ENCODE measurements at regions not wholly inside any gene's neighbourhood (a gene's known extent, or its start where the extent isn't known, plus 50 kb on each side); places are given as distances from the start of the nearest gene placed in this dataset.

DNA sequence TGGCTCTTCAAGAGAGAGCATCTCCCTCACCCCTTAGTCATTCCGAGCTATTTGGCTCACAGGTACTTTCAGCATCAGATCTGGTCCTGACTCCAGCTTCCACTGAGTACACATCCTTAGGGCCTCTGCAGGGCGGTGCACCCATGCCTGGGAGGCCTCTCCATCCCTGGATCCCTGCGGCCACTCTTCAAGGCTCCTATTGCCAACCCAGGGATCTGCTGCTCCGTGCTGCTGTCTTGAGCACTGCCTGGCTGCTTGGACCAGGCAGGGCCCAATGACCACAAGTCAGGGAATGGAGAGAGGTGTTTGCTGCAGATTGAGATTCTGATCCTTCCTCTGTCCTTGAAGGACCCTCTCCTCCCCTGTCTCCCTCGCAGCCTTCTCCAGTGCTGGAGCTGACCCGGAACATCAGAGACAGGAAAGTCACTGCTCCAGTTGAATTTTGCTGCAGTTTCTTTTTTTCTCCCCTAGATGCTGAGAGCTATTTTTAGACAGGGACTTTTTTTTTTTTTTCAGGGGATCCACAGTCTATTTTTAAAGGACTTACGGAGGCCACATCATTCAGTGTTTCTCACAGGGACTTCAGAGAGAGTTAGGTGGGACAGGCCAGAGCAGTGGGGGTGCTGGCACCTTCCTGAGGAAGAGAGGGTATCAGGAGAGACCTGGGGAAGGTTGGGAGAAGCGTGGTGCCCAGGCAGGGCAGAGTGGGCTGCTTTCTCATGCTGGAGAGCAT, 50.1 kb upstream of the KCNA1 start:
- DNase-seq, result no peak
